ENCODE measurements at regions not wholly inside any gene's neighbourhood (a gene's known extent, or its start where the extent isn't known, plus 50 kb on each side); places are given as distances from the start of the nearest gene placed in this dataset.

GRCh38 chr5:133854554-133854953 is 113.9 kb downstream of the C5orf15 start:
- no peak for DNase-seq (ENCODE audit: low spot score)

DNA sequence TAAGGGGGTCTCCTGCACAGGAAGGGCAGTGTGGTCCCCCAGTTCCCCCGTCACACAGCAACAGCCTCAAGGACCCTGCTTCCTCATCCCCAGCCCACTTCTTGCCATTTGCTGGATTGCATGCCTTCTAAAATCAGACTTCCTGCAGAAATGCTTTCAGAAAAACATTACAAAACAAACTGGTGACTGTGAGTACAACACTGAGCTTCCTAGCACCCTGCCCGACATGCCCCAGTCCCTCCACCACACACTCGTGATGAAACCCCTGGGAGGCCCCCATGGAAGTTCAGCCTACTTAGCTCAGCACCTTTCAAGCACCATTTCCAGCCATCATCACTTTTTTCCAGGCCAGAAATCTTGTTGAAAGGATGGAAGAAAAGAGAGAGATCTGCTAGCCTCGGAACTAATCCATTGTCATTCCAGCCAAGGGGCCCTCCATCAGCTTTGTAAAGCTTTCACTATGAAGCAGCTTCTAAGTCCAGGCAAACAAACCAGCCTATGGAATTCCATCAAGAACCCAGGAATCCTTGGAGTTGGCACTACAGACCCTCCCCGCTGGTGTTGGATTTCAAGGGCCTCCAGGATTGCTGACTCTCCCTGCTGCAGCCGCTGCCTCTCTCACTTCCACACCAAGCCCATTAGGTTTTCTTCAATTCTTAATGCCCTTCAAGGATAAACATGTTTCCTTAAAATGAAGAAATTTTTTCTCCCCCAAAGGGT is 114.6 kb downstream of the C5orf15 start:
- no peak for DNase-seq (ENCODE audit: low spot score)

- DNase-seq (ENCODE audit: low spot score): no peak
These were observed 116.9 kb downstream of the C5orf15 start for GRCh38 chr5:133851521-133851920.

DNA sequence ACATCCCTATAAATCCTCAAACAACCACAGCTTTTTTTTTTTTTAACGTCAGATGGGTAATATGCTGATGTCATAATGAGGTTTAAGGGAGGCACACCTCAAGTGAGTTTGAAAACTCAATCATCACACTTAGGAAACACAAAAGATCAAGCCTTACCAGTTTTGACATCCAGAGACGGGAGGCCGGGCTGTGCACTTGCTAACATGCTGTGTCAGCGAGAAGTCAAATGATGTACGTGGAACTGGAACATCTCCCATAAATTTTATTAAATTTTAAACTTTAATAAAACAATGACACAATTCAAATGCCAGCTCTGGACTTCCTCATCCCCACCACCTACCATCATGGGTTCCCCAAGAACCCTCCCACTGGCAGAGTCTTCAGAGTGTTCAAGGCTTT is 117.6 kb downstream of the C5orf15 start:
- DNase-seq (ENCODE audit: low spot score): no peak

DNA sequence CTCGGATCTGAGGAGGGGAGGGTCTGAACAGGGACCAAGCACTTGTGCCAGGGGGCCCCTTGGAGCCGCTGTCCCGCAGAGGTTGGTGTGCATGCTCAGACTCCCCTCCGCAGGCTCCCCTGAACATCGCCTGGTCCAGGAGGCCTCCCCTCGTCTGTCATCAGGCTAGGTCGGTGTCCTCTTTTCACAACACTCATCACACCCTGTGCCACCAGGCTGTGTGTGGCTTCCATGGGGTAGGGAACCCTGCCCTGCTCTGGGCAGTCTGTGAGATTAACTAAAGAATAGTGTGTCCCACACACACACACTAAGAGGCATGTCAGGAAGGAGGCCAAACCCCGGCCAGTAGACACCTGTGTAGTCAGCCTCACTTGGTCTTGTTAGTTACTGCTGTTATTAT is 119.3 kb downstream of the C5orf15 start:
- DNase-seq (ENCODE audit: low spot score): no peak

- DNase-seq (ENCODE audit: low spot score): no peak
These were observed 120.0 kb downstream of the C5orf15 start for GRCh38 chr5:133848341-133848811.

GRCh38 chr5:133847886-133848285 is 120.5 kb downstream of the C5orf15 start:
- no peak for DNase-seq (ENCODE audit: low spot score)

- DNase-seq (ENCODE audit: low spot score): no peak
These were observed 121.1 kb downstream of the C5orf15 start for GRCh38 chr5:133847301-133847700.

GRCh38 chr5:133846478-133847226 is 121.8 kb downstream of the C5orf15 start:
- DNase-seq (ENCODE audit: low spot score): no peak

DNA sequence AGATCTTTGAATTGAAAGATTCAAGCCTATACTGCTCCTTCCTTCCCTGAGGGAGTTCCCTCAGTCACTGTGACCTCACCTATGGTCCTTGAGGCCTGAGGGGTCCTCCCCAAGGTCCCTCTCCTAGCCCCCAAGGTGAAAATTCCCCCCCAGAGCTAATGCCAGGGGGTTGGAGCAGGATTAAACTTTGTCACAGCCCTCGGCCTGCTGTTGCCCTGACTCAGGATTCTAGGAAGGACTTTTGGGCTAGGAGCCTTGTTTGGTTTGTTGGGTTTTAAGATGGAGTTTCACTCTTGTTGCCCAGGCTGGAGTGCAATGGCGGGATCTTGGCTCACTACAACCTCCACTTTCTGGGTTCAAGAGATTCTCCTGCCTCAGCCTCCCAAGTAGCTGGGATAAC is 123.2 kb downstream of the C5orf15 start:
- no peak for DNase-seq (ENCODE audit: low spot score)

DNA sequence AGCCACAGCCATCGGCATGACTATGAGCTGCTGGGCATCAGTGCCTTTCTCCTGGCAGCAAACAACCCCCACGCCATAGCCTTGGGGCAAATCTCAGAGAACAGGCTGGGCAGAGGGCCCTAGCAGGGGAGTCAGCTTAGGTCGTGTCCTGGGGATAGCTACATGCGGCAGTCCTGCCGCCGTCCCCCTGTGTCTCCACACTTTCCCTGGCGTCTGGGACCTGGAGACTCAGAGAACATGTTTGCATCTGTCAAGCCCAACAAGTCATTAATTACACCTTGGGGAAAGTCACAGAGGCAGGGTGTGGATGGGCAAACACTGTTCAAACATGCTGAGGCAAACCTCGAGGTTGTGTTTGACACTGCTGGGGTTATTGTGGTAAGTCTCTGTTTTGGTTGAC is 123.6 kb downstream of the C5orf15 start:
- DNase-seq (ENCODE audit: low spot score): no peak

DNA sequence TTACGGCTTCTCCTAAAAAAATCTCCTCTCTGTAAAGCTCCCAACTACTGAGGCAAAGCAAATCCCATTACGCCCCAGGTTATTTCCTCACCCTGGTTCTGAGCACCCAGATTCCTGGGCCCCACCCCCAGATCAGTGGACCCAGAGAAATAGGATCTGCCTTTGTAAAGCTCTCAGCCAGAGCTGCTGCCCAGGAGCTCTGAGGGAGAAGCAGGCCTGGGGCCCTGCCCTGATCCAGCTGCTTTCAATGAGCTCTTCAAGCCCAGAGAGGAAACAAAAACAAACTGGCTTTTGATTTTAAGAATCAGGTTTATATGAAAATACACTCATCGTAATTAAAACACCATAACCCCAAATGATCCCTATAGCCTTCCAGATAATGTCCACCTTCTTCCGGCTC is 124.5 kb downstream of the C5orf15 start:
- DNase-seq (ENCODE audit: low spot score): no peak

- DNase-seq (ENCODE audit: low spot score): no peak
These were observed 125.4 kb downstream of the C5orf15 start for GRCh38 chr5:133842846-133843611.

DNA sequence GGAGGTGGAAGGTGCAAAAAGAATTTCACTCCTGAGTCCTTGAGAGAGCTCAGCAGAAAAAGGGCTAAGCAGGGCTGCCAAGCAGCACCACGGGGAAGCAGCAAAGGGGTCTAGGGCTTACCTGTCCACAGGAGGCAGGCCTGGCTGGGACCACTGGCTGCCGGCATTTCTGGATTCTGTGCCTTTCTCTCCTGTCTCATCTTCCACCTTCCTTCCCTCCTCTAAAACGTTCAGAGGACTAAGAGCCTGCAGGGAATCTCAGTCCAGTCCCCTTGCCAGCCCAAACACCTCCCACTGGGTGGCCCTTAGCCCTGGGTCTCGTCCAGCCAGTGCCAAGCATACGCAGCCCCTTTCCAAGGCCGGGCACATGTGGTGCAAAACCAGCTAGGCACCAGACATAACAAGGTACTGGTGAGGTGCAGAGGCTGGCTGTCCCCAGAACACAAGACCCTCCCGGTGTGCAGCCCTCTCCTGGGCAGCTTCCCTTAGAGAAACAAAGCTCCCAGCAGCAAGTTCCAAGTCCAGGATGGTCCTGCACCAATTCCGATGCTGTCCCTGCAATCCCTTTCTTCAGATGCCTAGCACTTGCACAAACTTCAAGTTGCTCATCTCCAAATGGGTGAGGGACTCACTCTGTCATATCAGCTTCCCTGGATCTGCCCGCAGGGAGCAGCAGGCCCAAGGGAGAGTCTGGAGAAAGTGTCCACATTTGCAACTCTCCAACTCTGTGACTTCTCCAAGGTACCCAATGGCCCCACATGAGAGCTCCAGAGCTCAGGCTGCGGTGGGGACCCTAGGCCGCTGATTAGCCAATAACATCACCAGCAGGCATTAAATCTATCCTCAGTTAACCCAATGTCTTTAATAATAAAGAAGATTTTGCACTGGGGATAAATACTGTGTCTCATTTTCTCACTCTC is 126.3 kb downstream of the C5orf15 start:
- DNase-seq (ENCODE audit: low spot score): no peak

DNA sequence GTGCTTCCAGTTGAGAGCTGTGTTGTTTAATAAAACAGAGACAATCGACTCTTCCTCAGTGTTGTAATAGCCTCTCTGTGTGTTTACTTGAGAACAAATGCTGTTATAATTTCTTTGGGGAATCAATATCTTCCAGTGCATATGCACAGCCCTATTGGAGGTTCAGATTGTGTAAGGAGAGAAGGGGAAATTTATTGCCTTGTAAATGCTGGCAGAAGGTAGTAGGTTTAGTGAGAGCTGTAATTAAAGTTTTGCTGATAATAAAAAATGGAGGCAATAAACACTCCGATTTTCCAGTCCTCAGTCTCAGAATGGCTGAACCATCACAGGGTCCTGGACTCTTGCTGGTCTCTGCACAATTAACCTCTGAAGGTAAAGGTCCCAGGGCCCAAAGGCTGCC is 128.3 kb downstream of the C5orf15 start:
- no peak for DNase-seq (ENCODE audit: low spot score)

DNA sequence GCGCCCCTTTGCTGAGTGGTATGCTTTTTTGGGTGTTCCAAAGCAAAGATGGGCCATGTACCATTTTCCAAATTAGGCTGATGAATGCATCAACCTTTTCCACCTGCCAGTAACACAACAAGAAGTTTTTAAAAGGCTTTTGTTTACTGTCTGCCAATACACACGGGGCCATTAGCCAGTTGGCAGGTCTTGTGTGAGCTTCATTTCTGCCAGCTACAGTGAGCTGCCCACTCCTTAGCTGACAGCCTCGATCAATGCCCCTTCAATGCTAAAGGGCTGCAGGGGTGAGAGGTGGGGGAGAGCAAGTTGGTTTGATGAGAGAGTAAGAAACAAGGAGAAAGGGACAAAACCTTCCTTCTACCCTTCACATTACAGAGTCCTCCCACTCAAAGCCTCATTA is 128.7 kb downstream of the C5orf15 start:
- no peak for DNase-seq (ENCODE audit: low spot score)

GRCh38 chr5:133839090-133839489 is 129.3 kb downstream of the C5orf15 start:
- no peak for DNase-seq (ENCODE audit: low spot score)

DNA sequence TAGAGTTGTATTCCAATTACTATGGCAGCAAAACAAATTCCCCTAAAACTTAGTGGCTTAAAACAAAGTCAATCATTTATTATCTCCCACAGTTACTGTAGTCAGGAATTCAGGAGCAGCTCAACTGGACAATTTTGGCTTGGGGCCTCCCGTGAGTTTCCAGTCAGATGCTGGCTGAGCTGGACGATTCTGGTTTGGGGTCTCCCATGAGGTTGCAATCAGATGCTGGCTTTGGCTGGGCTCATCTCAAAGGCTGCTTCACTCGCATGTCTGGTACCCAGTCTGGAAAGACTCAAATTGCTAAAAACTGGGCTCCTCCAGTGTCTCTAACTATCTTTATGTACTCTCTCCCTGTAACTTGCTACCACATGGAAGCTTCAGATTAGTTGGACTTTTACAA is 130.1 kb downstream of the C5orf15 start:
- DNase-seq (ENCODE audit: low spot score): no peak

DNA sequence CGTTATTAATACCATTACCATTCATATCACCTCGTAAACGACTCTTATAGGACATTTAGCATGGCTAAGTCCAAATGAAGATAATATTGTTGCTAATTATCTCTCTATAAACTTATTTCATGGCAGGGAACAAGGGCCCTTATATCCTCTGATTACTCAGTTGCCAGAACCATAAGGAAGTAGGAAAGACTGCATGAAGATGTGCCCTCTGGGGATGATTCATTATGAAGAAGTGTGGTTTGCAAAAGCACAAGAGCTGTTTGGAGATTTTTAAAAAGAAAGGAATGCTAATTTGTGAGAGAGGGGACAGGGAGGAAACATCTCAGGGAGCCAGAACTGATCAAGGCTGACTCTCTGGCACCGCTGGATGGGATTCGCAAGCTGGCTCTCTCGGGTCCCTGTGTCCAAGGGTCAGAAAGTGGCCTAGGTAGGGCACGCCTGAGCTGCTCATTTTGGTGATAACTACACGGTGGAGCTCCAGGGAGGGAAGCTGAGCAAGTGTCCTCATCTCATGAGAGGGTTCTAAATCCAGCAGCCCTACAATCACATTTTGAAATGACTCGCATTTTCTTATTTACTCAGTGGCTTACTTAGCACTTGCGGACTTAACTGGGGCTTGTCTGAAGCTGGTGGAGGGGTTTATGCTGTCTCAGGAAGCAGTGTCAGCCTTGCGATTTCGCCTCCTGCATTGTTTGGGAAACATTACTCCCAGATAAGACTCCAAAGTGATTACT is 136.8 kb downstream of the C5orf15 start:
- no peak for DNase-seq (ENCODE audit: low spot score)

- no peak for DNase-seq (ENCODE audit: low spot score)
These were observed 137.5 kb downstream of the C5orf15 start for GRCh38 chr5:133830911-133831310.

DNA sequence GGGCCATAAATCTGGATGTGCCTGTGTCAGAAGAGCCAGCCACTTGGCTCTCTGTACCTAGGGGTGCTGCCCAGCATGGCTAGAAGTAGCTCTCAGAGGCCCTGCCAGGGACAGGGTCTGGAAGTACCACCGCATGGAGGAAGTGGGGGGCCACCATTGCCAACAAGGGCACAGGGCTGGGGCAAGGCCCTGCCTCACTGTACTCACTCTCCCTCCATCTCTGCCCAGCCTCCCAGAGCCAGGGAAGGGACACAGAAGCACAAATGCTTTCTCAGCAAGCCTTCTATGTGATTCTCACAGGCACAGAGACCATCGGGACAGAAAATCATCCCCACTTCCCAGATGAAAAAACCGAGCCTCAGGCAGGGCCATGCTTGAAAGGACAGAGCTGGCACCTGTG is 138.1 kb downstream of the C5orf15 start:
- no peak for DNase-seq (ENCODE audit: low spot score)

Measured in hematopoietic multipotent progenitor cell treated with erythropoietin and hydrocortisone succinate and interleukin-3 and kit ligand, for 17 days (in vitro differentiated cells).